GM21717 (cell line): ENCODE measurements at regions not wholly inside any gene's neighbourhood (a gene's known extent, or its start where the extent isn't known, plus 50 kb on each side); places are given as distances from the start of the nearest gene placed in this dataset.

ENCODE experiments used
- ATAC-seq: cut with Tn5 transposase; IDR thresholded peaks from one replicate; pipeline ENCODE4 v1.9.1; 2021; ENCODE audit warnings: mild to moderate bottlenecking, moderate library complexity; ENCODE audit not compliant: unreplicated experiment

- ATAC-seq: no peak
Measured at GRCh38 chr5:97538912-97539311, 355.9 kb upstream of the RIOK2 start.

GRCh38 chr5:97541864-97542263 lies 358.8 kb upstream of the RIOK2 start:
- ATAC-seq: no peak

- no peak for ATAC-seq
Measured at GRCh38 chr5:97542469-97542868, 359.4 kb upstream of the RIOK2 start.

GRCh38 chr5:97543166-97543565 lies 360.1 kb upstream of the RIOK2 start:
- ATAC-seq: no peak

GRCh38 chr5:97544240-97544639 lies 361.2 kb upstream of the RIOK2 start:
- no peak for ATAC-seq

- no peak for ATAC-seq
Measured at GRCh38 chr5:97544678-97545077, 361.6 kb upstream of the RIOK2 start.

- no peak for ATAC-seq
Measured at GRCh38 chr5:97545446-97545845, 362.4 kb upstream of the RIOK2 start.

- ATAC-seq: no peak
Measured at GRCh38 chr5:97545886-97546535, 363.0 kb upstream of the RIOK2 start.

- no peak for ATAC-seq
Measured at GRCh38 chr5:97547430-97547829, 364.4 kb upstream of the RIOK2 start.

- ATAC-seq: peak; percentile 73
Measured at GRCh38 chr5:97547999-97548738, 365.1 kb upstream of the RIOK2 start.

GRCh38 chr5:97548739-97549080 lies 365.7 kb upstream of the RIOK2 start:
- peak; percentile 22 for ATAC-seq

GRCh38 chr5:97549496-97549895 lies 366.4 kb upstream of the RIOK2 start:
- ATAC-seq: no peak

- no peak for ATAC-seq
Measured at GRCh38 chr5:97550164-97550563, 367.1 kb upstream of the RIOK2 start.

- ATAC-seq: no peak
Measured at GRCh38 chr5:97550818-97551217, 367.8 kb upstream of the RIOK2 start.

- ATAC-seq: no peak
Measured at GRCh38 chr5:97553604-97554452, 370.8 kb upstream of the RIOK2 start.

GRCh38 chr5:97554977-97555643 lies 372.1 kb upstream of the RIOK2 start:
- no peak for ATAC-seq

- no peak for ATAC-seq
Measured at GRCh38 chr5:97555644-97555981, 372.6 kb upstream of the RIOK2 start.

GRCh38 chr5:97559827-97560598 lies 377.0 kb upstream of the RIOK2 start:
- ATAC-seq: no peak

GRCh38 chr5:97560599-97560993 lies 377.5 kb upstream of the RIOK2 start:
- ATAC-seq: no peak

- no peak for ATAC-seq
Measured at GRCh38 chr5:97563050-97563657, 380.1 kb upstream of the RIOK2 start.
